Peyer's patch (tissue), 4 donors: ENCODE measurements at regions not wholly inside any gene's neighbourhood (a gene's known extent, or its start where the extent isn't known, plus 50 kb on each side); places are given as distances from the start of the nearest gene placed in this dataset.

Experiments
- DNase-seq, 3 donors: peaks; one replicate each; pipeline ENCODE4 v3.0.0-alpha.2; 2017 to 2019
- H3K27ac ChIP-seq, 4 donors: fragments of 200-600 bp; sonication (generic); one replicate each; pipeline ENCODE4 v1.5.1; 2016 to 2019
- H3K27me3 ChIP-seq, 2 donors: fragments of 200-600 bp; sonication (generic); one replicate each; pipeline ENCODE4 v1.5.1; 2019
- H3K36me3 ChIP-seq, 3 donors: fragments of 200-600 bp; sonication (generic); one replicate each; pipeline ENCODE4 v1.5.1; 2016 to 2019
- H3K4me1 ChIP-seq, 4 donors: fragments of 200-600 bp; sonication (generic); one replicate each; pipeline ENCODE4 v1.5.1; 2016 to 2019
- H3K4me3 ChIP-seq, 4 donors: fragments of 200-600 bp; sonication (generic); 1 replicate in 3 of 4; 2 replicates in 1 of 4; pipeline ENCODE4 v1.5.1; 2016 to 2019; ENCODE audit warnings: mild to moderate bottlenecking in 1 of 4
- H3K9me3 ChIP-seq, 4 donors: fragments of 200-600 bp; sonication (generic); one replicate each; pipeline ENCODE4 v1.5.1; 2016 to 2019; ENCODE audit warnings: mild to moderate bottlenecking in 1 of 4
- POLR2A ChIP-seq, 2 donors: fragments of 450-650 bp; IDR thresholded peaks; one replicate each; pipeline ENCODE4 v1.5.1; 2017; ENCODE audit warnings: antibody characterized with exemption in 2 of 2, mild to moderate bottlenecking in 2 of 2, moderate library complexity in 2 of 2
- TF ChIP-seq, protein P1 (sequence below), 6 experiments: fragments of 450-650 bp in 4 of 6; fragments of 200-600 bp in 2 of 6; sonication (generic) in 1 of 6; IDR thresholded peaks; one replicate each; pipeline ENCODE4 v1.5.1; 2017 to 2019; ENCODE audit warnings: antibody characterized with exemption in 6 of 6, mild to moderate bottlenecking in 3 of 6, moderate library complexity in 1 of 6

DNA sequence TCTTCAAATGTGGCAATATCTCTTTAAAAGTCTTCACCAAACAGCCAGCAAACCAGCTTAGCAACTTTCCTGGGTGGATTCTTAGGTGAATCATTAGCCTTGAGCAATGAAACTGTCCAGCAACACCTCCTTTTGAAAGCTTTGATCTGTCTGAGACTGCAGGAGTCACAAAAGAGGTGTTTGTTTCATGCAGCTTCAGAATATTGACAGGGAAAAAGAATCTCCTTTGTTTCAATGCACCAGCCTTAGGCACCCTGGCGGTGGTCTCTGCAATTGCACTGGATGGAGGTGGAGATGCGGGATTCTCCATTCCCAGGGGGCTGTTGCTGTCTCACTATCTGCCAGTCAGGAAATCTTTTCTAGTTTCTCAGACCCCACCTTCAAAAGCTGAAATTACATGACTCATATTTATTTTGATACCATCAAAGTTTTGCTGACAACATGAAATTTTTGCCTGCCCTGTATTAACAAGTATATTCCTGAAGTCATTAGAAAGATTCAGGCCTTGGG is 76.0 kb upstream of the DSG1 start:
- no peaks in the 10 kb centered on the region for H3K9me3 ChIP-seq
- H3K4me3 ChIP-seq, result peak overlapping the region in 1 of 4 donors; percentile 8
- peaks cover 0 to 42% (median 2%) of the 10 kb centered on the region in 4 donors for H3K4me1 ChIP-seq
- TF ChIP-seq POLR2A (IDR thresholded peaks at IDR 0.05), result no peak
- TF ChIP-seq, protein P1, sequence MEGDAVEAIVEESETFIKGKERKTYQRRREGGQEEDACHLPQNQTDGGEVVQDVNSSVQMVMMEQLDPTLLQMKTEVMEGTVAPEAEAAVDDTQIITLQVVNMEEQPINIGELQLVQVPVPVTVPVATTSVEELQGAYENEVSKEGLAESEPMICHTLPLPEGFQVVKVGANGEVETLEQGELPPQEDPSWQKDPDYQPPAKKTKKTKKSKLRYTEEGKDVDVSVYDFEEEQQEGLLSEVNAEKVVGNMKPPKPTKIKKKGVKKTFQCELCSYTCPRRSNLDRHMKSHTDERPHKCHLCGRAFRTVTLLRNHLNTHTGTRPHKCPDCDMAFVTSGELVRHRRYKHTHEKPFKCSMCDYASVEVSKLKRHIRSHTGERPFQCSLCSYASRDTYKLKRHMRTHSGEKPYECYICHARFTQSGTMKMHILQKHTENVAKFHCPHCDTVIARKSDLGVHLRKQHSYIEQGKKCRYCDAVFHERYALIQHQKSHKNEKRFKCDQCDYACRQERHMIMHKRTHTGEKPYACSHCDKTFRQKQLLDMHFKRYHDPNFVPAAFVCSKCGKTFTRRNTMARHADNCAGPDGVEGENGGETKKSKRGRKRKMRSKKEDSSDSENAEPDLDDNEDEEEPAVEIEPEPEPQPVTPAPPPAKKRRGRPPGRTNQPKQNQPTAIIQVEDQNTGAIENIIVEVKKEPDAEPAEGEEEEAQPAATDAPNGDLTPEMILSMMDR (IDR thresholded peaks at IDR 0.05), result peak in 4 of 6 experiments; percentile 25 to 74 (median 66)
- H3K27me3 ChIP-seq, result no peaks in the 10 kb centered on the region
- peak overlapping the region in 2 of 4 donors; percentile 57 to 78 for H3K27ac ChIP-seq
- peak in 2 of 3 donors; percentile 59 to 67 for DNase-seq
- H3K36me3 ChIP-seq, result no peaks in the 10 kb centered on the region

DNA sequence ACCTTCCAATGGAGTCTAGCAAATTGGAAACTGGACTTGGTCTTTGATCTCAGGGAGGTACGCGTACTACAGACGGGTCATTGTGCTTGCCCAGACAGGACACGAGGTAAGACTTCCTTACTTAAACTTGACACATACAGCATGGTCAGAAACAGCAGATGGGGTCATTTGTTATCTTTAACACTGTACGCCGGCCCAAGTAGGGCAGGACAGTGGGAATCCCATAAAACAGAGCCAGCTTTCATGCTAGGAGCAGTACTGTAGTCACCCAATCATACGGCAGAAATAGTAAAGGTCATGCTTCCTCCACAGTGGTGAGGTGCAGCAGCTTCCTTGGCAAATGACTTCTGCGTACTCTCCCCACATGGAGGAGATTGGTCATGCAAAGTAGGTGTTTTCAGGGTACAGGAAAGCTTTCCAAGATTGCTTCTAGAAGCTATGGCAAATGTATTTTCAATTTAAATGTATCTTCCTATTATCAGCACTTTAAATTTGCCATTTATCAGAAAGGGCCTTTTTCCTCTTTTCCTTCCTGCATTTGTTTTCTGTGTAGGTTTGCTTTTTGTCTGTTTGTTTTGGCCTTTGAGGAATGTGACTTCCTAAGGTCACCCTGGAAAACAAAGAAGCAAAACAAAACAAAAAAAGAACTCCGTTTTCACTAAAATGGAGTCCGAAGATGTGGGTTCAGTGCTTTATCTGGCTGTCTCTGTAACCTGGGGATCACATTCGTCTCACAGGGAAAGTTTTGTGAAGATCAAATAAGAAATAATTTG is 74.0 kb upstream of the DSG1 start:
- DNase-seq, result peak in 2 of 3 donors; percentile 50 to 51
- Histone ChIP-seq H3K27me3 (no peaks in the 10 kb centered on the region), H3K36me3 (no peaks in the 10 kb centered on the region), H3K4me3 (no peak overlapping the region), H3K27ac (peak overlapping the region in 2 of 4 donors; percentile 46 to 72), H3K4me1 (peaks cover 0 to 42% (median 2%) of the 10 kb centered on the region in 4 donors), H3K9me3 (no peaks in the 10 kb centered on the region)
- TF ChIP-seq, protein P1 (IDR thresholded peaks at IDR 0.05), result no peak
- TF ChIP-seq POLR2A (IDR thresholded peaks at IDR 0.05), result no peak

DNA sequence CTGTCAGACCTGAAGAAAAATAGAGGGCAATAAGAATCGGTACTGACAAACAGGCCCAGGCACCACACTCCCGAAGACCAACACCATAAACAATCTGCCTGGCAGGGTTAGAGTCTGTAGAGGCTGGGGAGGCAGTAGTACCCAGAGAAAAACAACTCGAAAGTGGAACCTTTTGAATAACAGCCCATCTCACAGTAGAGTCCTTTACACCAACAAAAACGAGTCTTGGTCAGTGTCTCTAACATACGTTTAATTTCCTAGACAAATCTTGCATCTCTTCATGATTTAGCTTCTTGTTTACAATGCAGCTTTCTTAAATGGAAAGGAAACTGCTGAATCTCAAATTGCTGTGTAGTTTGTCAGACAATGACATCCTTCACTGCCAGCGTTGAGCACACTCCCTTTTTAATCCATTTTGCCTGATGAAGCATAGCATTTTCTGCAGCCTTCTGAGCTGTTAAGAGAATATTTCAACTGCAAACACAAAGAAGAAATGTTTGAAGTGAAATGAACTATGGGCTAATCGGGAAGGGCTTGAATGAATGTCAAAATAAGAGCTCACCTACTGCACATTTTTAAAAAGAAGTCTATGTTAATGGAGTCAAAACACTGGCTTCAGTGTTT is 73.1 kb upstream of the DSG1 start:
- Histone ChIP-seq H3K9me3 (no peaks in the 10 kb centered on the region), H3K4me1 (peaks cover 0 to 42% (median 2%) of the 10 kb centered on the region in 4 donors), H3K27me3 (no peaks in the 10 kb centered on the region), H3K27ac (peak overlapping the region in 2 of 4 donors; percentile 46 to 72), H3K4me3 (peak overlapping the region in 1 of 4 donors; percentile 9), H3K36me3 (no peaks in the 10 kb centered on the region)
- DNase-seq, result no peak
- TF ChIP-seq, protein P1 (IDR thresholded peaks at IDR 0.05), result no peak
- TF ChIP-seq POLR2A (IDR thresholded peaks at IDR 0.05), result no peak

DNA sequence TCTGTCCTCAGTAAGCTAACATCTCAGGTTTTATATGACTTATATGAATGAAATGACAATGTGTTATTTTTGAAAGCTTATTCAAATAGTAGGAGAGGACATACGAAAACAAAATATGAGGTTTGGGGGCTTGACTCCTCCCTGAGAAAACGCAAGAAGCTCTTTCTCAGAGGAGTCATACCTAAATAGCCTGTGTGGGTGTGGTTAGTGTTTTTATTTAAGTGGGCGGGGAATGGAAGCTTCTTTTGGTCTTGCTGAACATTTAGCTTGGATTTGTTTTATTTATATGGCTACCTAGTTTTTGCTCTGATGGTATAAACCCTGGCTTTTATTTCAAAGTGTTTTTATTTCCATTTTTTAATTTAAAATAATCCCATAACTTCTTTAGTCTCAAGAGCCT is 72.1 kb upstream of the DSG1 start:
- Histone ChIP-seq H3K4me1 (peaks cover 0 to 42% (median 2%) of the 10 kb centered on the region in 4 donors), H3K36me3 (no peaks in the 10 kb centered on the region)

DNA sequence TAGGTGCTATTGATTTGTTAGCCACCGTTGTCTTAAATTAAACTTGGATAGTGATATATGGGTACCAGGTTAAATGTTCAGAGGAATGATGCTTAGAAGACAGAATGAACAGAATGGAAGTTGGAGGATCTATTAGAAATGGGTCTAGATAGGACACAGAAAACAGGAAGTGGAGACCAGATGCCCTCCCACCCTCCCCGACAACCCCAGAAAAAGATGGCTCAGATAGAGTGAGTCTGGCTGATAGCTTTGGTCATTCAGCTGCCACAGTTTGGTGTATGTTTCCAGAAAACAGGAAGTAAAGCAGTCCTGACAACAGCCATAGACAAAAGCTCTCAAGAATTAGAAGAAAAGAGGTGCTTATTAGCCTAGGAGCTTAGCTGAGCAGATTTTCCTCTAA is 71.5 kb upstream of the DSG1 start:
- Histone ChIP-seq H3K4me1 (peaks cover 0 to 36% (median 2%) of the 10 kb centered on the region in 4 donors), H3K36me3 (no peaks in the 10 kb centered on the region), H3K9me3 (no peaks in the 10 kb centered on the region), H3K27me3 (no peaks in the 10 kb centered on the region), H3K27ac (no peak overlapping the region), H3K4me3 (no peak overlapping the region)
- TF ChIP-seq, protein P1 (IDR thresholded peaks at IDR 0.05), result no peak
- no peak for TF ChIP-seq POLR2A (IDR thresholded peaks at IDR 0.05)
- no peak for DNase-seq

More for the DNA sequence above, 72.1 kb upstream of the DSG1 start:
- no peaks in the 10 kb centered on the region for H3K9me3 ChIP-seq
- H3K27me3 ChIP-seq, result no peaks in the 10 kb centered on the region
- DNase-seq, result no peak
- TF ChIP-seq, protein P1 (IDR thresholded peaks at IDR 0.05), result no peak
- TF ChIP-seq POLR2A (IDR thresholded peaks at IDR 0.05), result no peak
- H3K4me3 ChIP-seq, result no peak overlapping the region
- H3K27ac ChIP-seq, result no peak overlapping the region
